HUES6 (cell line): ENCODE measurements at regions not wholly inside any gene's neighbourhood (a gene's known extent, or its start where the extent isn't known, plus 50 kb on each side); places are given as distances from the start of the nearest gene placed in this dataset.
A peak's percentile ranks its signal among the peaks of the same experiment; 100 is the strongest.

Experiments
- H3K27ac ChIP-seq: 2 replicates; pipeline ENCODE4 v1.7.0; 2013; ENCODE audit warnings: low read depth, mild to moderate bottlenecking, low read length, inconsistent platforms
- H3K27me3 ChIP-seq: 2 replicates; pipeline ENCODE4 v1.6.1; 2013; ENCODE audit warnings: low read length; ENCODE audit not compliant: control insufficient read depth, insufficient read depth
- H3K36me3 ChIP-seq: 2 replicates; pipeline ENCODE4 v1.6.1; 2013; ENCODE audit warnings: low read length; ENCODE audit not compliant: control insufficient read depth, insufficient read depth
- H3K4me1 ChIP-seq: 2 replicates; pipeline ENCODE4 v1.6.1; 2013; ENCODE audit warnings: low read length; ENCODE audit not compliant: control insufficient read depth, insufficient read depth
- H3K4me3 ChIP-seq: 2 replicates; pipeline ENCODE4 v1.5.1; 2013; ENCODE audit warnings: low read depth, low read length
- H3K9ac ChIP-seq: one replicate; pipeline ENCODE4 v1.6.1; 2013; ENCODE audit warnings: mild to moderate bottlenecking, low read length
- H3K9me3 ChIP-seq: 2 replicates; pipeline ENCODE4 v1.6.1; 2013; ENCODE audit warnings: low read depth, low read length; ENCODE audit not compliant: control insufficient read depth, insufficient read depth

DNA sequence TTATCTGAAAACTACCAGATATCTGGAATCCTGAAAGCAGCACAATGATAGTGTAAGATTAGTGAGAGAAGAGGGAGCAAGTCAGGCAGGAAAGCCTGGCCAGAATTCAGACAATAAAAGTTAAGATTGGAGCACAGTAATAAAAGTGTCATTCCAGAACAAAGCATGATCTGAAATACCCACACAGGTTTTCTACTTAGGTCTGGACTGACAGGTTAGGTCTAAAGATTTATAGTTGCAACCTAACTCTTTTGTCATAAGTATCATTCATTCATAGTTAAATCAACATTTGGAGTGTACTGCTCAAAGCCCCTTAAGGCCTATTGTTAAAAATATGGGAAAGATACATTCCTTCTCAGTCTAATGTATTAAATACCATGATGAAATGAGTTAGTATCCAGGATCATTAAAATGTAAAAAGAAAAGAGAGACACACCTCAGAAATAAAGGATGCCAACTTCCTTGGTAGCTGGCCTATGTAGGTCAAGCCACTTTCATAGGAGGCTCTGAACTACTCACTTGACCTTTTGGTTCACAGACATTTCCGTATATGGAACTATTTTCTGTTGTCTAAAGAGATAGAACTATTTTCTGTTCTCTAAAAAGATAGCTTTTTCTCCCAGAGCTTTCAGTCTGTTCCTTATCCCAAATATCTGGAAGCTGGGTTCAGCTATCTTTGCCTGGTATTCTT, 105.2 kb downstream of the FAS start:
- Histone ChIP-seq H3K36me3 (no peaks in the 10 kb centered on the region), H3K4me3 (no peak overlapping the region), H3K27ac (no peak overlapping the region), H3K9ac (no peak overlapping the region), H3K4me1 (no peaks in the 10 kb centered on the region), H3K9me3 (no peaks in the 10 kb centered on the region), H3K27me3 (no peaks in the 10 kb centered on the region)

GRCh38 chr10:89093728-89094127, 103.1 kb downstream of the FAS start:
- Histone ChIP-seq H3K27me3 (no peaks in the 10 kb centered on the region), H3K9ac (no peak overlapping the region), H3K36me3 (no peaks in the 10 kb centered on the region), H3K4me3 (no peak overlapping the region), H3K27ac (no peak overlapping the region), H3K4me1 (no peaks in the 10 kb centered on the region), H3K9me3 (no peaks in the 10 kb centered on the region)

DNA sequence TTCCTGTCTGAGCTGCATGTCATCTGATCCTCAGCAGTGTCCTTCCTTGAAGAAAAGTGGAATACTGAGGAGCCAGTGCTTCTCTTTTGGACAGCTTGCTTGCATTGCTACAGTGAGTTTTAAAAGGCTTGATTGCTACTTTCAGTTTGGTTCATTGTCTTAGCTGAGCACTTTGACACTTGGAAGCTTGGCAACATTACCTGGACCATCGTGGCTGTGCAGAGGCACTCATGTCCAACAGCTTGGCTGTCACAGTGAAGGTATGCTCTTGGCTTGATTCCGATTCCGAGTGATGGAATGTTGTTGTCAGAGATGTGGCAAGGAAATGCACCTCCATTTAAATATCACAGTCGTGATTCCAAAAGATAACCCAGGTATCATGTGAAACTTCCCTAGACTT, 102.4 kb downstream of the FAS start:
- no peaks in the 10 kb centered on the region for H3K4me1 ChIP-seq
- no peak overlapping the region for H3K4me3 ChIP-seq
- no peak overlapping the region for H3K27ac ChIP-seq
- H3K9ac ChIP-seq = no peak overlapping the region
- no peaks in the 10 kb centered on the region for H3K27me3 ChIP-seq
- no peaks in the 10 kb centered on the region for H3K36me3 ChIP-seq
- H3K9me3 ChIP-seq = no peaks in the 10 kb centered on the region

DNA sequence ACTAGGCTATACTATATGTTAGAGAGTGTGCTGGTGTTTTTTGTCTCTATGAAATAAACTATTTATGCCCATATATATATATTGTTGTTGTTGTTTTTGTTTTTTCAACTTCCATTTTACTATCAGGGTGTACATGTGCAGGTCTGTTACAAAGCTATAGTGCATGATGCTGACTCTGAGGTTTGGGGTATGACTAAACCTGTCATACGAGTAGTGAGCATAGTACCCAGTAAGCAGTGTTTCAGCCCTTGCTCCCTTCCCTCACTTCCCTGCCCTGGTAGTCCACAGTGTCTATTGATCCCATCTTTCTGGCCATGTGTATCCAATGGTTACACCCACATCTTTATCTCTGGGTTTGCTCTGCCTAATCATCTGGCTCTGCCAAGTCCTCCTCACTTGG, 101.8 kb downstream of the FAS start:
- peaks cover under 1% of the 10 kb centered on the region; the same call in 1 of the 2 replicates for H3K4me1 ChIP-seq
- no peaks in the 10 kb centered on the region for H3K9me3 ChIP-seq
- no peaks in the 10 kb centered on the region for H3K27me3 ChIP-seq
- no peak overlapping the region for H3K4me3 ChIP-seq
- H3K27ac ChIP-seq = no peak overlapping the region
- no peak overlapping the region for H3K9ac ChIP-seq
- H3K36me3 ChIP-seq = no peaks in the 10 kb centered on the region

DNA sequence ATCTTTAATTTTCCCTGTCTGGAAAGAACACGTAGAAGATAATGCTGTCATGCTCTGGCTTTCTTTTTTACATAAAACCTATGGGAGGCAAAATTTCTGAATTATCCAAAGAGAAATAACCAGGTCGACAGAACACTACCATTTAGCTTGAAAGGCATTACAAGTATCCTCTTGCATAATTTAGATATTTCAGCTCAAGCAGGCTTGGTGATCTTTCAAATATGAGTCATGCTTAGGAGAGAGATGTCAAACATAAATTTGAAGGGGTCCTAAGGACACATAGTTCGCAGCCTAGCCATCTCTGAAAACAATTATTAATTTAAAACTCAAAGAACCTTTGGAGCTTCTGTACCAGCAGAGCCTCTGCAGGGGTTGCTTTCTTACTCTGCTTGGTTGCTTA, 100.9 kb downstream of the FAS start:
- Histone ChIP-seq H3K27me3 (no peaks in the 10 kb centered on the region), H3K27ac (no peak overlapping the region), H3K4me3 (no peak overlapping the region), H3K4me1 (peaks cover 10% of the 10 kb centered on the region), H3K9me3 (no peaks in the 10 kb centered on the region), H3K36me3 (no peaks in the 10 kb centered on the region), H3K9ac (no peak overlapping the region)

GRCh38 chr10:89090756-89091445, 100.3 kb downstream of the FAS start:
- H3K4me1 ChIP-seq = peaks cover 16% of the 10 kb centered on the region
- no peak overlapping the region for H3K9ac ChIP-seq
- H3K27ac ChIP-seq = no peak overlapping the region
- no peaks in the 10 kb centered on the region for H3K9me3 ChIP-seq
- H3K27me3 ChIP-seq = no peaks in the 10 kb centered on the region
- H3K4me3 ChIP-seq = no peak overlapping the region
- no peaks in the 10 kb centered on the region for H3K36me3 ChIP-seq

DNA sequence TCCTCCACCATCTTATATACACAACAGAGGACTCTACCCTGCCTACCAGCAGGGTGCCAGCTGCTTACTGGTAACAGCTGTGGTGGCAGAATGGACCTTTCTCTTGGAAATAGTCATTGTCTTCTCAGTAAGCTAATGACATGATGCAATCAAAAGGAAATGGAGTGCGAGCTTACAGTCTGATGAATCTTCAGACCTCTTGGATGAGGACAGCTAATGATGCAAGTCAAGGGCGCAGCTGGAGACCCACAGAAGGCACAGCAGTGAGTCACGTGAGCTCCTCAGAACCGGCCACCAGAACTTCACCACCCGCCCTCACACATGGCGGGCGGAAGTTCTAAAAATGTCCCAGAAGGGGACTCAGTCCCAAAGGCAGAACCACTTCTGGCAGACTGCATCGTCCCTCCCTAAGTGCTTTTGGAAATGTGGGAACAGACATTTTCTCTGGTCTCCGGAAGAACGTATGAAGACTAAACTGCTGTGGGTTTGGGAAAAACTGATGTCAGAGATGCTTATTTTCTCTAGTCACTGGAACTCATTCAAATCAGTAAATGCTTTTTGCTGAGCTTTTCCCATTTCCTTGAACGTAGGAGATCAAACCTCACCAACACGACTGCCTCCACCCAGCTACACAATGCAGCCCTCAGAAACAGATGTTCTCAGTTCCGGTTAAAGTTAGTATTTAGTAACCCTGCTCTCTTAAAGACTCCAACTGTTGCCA, 96.4 kb downstream of the FAS start:
- Histone ChIP-seq H3K4me3 (peak overlapping the region; percentile 23; the same call in 1 of the 2 replicates), H3K9me3 (no peaks in the 10 kb centered on the region), H3K9ac (peak overlapping the region; percentile 73), H3K27me3 (no peaks in the 10 kb centered on the region), H3K36me3 (no peaks in the 10 kb centered on the region), H3K4me1 (peaks cover 16% of the 10 kb centered on the region), H3K27ac (peak overlapping the region; percentile 85)

GRCh38 chr10:89085153-89085552, 94.6 kb downstream of the FAS start:
- Histone ChIP-seq H3K4me3 (no peak overlapping the region), H3K9ac (no peak overlapping the region), H3K27me3 (no peaks in the 10 kb centered on the region), H3K4me1 (peaks cover 16% of the 10 kb centered on the region), H3K27ac (no peak overlapping the region), H3K9me3 (no peaks in the 10 kb centered on the region), H3K36me3 (no peaks in the 10 kb centered on the region)

GRCh38 chr10:89082086-89082485, 91.5 kb downstream of the FAS start:
- no peak overlapping the region for H3K4me3 ChIP-seq
- no peaks in the 10 kb centered on the region for H3K27me3 ChIP-seq
- no peak overlapping the region for H3K9ac ChIP-seq
- H3K36me3 ChIP-seq = no peaks in the 10 kb centered on the region
- H3K27ac ChIP-seq = no peak overlapping the region
- H3K9me3 ChIP-seq = no peaks in the 10 kb centered on the region
- H3K4me1 ChIP-seq = peaks cover 12% of the 10 kb centered on the region

DNA sequence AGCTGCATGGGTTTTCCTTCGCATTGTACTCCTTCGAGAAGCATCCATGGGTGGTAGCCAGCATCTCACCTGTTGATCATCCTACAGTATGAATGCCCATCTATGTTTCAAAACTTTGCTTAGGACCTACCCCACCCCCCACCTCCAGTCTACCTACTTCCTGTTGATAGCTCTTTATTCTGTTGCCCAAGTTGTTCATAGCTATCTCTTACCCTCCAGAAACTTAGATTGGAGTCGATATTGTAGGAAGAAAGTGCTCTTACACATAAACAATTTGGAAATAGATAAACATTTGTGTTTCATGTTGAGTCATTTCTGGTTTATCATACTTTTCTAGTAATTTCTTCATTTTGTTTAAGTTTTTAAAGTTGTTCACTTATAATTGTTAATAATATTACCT, 90.1 kb downstream of the FAS start:
- Histone ChIP-seq H3K4me3 (no peak overlapping the region), H3K4me1 (no peaks in the 10 kb centered on the region), H3K36me3 (no peaks in the 10 kb centered on the region), H3K27ac (no peak overlapping the region), H3K9me3 (no peaks in the 10 kb centered on the region), H3K27me3 (no peaks in the 10 kb centered on the region), H3K9ac (no peak overlapping the region)

DNA sequence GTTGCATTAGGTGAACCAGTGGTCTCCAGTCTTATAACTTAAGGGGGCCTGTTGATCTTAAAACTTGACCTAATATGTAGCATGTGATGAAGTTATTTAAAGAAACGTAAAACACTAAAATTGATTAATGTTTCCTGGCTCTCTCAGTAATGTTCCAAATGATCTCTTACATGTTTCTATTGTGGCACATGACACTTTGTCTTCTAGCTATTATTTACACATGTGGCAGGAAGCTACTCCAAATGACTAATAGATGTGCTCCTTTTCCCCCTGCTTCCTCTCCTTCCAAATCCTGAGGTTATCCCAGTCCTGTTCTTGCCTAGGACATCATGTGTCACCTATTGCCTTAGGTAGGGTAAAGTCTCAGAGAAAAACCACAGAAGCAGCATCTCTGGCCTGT, 89.4 kb downstream of the FAS start:
- no peak overlapping the region for H3K27ac ChIP-seq
- H3K9ac ChIP-seq = no peak overlapping the region
- no peaks in the 10 kb centered on the region for H3K4me1 ChIP-seq
- H3K9me3 ChIP-seq = no peaks in the 10 kb centered on the region
- no peak overlapping the region for H3K4me3 ChIP-seq
- no peaks in the 10 kb centered on the region for H3K36me3 ChIP-seq
- H3K27me3 ChIP-seq = no peaks in the 10 kb centered on the region
